Neural cell (in vitro differentiated cells): ENCODE measurements at regions not wholly inside any gene's neighbourhood (a gene's known extent, or its start where the extent isn't known, plus 50 kb on each side); places are given as distances from the start of the nearest gene placed in this dataset.

ENCODE experiments used
- CTCF ChIP-seq: fragments of 450-650 bp; IDR thresholded peaks from 2 replicates; pipeline ENCODE4 v1.5.1; 2014; ENCODE audit warnings: antibody characterized with exemption, mild to moderate bottlenecking, moderate library complexity; ENCODE audit not compliant: poor library complexity, severe bottlenecking
- EP300 ChIP-seq: fragments of 450-650 bp; conservative IDR thresholded peaks from 2 replicates; pipeline ENCODE4 v1.6.1; 2014; ENCODE audit warnings: antibody characterized with exemption, mild to moderate bottlenecking, moderate library complexity; ENCODE audit not compliant: poor library complexity, severe bottlenecking
- EZH2 ChIP-seq: fragments of 200-600, 300-800 bp; shearing (Covaris generic), sonication (generic); IDR thresholded peaks from 2 replicates; pipeline ENCODE4 v1.6.1; 2014; ENCODE audit warnings: antibody characterized with exemption, low read length, borderline replicate concordance, mild to moderate bottlenecking; ENCODE audit not compliant: insufficient read depth, poor library complexity, severe bottlenecking
- POLR2AphosphoS5 ChIP-seq: IDR thresholded peaks from 2 replicates; pipeline ENCODE4 v1.6.1; 2012
- RAD21 ChIP-seq: fragments of 450-650 bp; conservative IDR thresholded peaks from 2 replicates; pipeline ENCODE4 v1.6.1; 2014; ENCODE audit warnings: antibody characterized with exemption, mild to moderate bottlenecking, moderate library complexity
- SMC3 ChIP-seq: fragments of 450-650 bp; conservative IDR thresholded peaks from 2 replicates; pipeline ENCODE4 v1.6.1; 2014; ENCODE audit warnings: antibody characterized with exemption, mild to moderate bottlenecking, moderate library complexity; ENCODE audit not compliant: poor library complexity
- TAF1 ChIP-seq: IDR thresholded peaks from 2 replicates; pipeline ENCODE4 v1.6.1; 2012; ENCODE audit warnings: low read depth
- TF ChIP-seq, protein P1 (sequence below): IDR thresholded peaks from 2 replicates; pipeline ENCODE4 v1.6.1; 2012; ENCODE audit warnings: borderline replicate concordance

- TF ChIP-seq EZH2, result no peak
- TF ChIP-seq CTCF, result no peak
- TF ChIP-seq, protein P1, sequence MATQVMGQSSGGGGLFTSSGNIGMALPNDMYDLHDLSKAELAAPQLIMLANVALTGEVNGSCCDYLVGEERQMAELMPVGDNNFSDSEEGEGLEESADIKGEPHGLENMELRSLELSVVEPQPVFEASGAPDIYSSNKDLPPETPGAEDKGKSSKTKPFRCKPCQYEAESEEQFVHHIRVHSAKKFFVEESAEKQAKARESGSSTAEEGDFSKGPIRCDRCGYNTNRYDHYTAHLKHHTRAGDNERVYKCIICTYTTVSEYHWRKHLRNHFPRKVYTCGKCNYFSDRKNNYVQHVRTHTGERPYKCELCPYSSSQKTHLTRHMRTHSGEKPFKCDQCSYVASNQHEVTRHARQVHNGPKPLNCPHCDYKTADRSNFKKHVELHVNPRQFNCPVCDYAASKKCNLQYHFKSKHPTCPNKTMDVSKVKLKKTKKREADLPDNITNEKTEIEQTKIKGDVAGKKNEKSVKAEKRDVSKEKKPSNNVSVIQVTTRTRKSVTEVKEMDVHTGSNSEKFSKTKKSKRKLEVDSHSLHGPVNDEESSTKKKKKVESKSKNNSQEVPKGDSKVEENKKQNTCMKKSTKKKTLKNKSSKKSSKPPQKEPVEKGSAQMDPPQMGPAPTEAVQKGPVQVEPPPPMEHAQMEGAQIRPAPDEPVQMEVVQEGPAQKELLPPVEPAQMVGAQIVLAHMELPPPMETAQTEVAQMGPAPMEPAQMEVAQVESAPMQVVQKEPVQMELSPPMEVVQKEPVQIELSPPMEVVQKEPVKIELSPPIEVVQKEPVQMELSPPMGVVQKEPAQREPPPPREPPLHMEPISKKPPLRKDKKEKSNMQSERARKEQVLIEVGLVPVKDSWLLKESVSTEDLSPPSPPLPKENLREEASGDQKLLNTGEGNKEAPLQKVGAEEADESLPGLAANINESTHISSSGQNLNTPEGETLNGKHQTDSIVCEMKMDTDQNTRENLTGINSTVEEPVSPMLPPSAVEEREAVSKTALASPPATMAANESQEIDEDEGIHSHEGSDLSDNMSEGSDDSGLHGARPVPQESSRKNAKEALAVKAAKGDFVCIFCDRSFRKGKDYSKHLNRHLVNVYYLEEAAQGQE, result no peak
- no peak for TF ChIP-seq RAD21
- TF ChIP-seq SMC3, result no peak
- TF ChIP-seq POLR2AphosphoS5, result no peak
- TF ChIP-seq EP300, result no peak
- TF ChIP-seq TAF1, result no peak
These were observed 67.0 kb downstream of the EFNB1 start for GRCh38 chrX:68895778-68896177.
